ENCODE measurements at regions not wholly inside any gene's neighbourhood (a gene's known extent, or its start where the extent isn't known, plus 50 kb on each side); places are given as distances from the start of the nearest gene placed in this dataset.

DNA sequence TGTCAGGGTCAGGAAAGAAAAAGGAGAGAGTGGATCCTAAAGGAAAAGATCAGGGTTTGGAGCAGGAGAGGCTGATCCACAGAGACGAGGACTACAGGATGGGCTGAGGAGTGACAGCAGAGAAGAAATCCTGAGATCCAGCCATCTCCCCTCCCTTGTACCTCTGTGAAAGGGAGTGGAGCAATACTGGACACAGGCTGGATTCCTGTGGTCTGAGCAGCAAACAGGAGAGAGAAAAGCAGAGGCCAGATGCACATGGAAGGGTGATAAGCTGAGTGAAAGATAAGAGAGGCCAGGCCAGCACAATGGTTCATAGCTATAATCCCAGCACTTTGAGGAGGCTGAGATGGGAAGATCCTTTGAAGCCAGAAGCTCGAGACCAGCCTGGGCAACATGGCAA is 472.1 kb upstream of the TSHZ3 start:
- FAIRE-seq: no peak
- H3K27ac ChIP-seq (ENCODE audit: control insufficient read depth, insufficient read depth, low read length): no peak overlapping the region
- no peak for TF ChIP-seq EZH2 (IDR thresholded peaks at IDR 0.05; ENCODE audit: low read length)
- TF ChIP-seq, protein P1, sequence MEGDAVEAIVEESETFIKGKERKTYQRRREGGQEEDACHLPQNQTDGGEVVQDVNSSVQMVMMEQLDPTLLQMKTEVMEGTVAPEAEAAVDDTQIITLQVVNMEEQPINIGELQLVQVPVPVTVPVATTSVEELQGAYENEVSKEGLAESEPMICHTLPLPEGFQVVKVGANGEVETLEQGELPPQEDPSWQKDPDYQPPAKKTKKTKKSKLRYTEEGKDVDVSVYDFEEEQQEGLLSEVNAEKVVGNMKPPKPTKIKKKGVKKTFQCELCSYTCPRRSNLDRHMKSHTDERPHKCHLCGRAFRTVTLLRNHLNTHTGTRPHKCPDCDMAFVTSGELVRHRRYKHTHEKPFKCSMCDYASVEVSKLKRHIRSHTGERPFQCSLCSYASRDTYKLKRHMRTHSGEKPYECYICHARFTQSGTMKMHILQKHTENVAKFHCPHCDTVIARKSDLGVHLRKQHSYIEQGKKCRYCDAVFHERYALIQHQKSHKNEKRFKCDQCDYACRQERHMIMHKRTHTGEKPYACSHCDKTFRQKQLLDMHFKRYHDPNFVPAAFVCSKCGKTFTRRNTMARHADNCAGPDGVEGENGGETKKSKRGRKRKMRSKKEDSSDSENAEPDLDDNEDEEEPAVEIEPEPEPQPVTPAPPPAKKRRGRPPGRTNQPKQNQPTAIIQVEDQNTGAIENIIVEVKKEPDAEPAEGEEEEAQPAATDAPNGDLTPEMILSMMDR (optimal IDR thresholded peaks at IDR 0.05 in 1 of 3, IDR thresholded peaks at IDR 0.05 in 1 of 3, conservative IDR thresholded peaks at IDR 0.05 in 1 of 3; ENCODE audit: extremely low read depth in 1 of 3, insufficient read depth in 2 of 3, low read length in 3 of 3): no peak

DNA sequence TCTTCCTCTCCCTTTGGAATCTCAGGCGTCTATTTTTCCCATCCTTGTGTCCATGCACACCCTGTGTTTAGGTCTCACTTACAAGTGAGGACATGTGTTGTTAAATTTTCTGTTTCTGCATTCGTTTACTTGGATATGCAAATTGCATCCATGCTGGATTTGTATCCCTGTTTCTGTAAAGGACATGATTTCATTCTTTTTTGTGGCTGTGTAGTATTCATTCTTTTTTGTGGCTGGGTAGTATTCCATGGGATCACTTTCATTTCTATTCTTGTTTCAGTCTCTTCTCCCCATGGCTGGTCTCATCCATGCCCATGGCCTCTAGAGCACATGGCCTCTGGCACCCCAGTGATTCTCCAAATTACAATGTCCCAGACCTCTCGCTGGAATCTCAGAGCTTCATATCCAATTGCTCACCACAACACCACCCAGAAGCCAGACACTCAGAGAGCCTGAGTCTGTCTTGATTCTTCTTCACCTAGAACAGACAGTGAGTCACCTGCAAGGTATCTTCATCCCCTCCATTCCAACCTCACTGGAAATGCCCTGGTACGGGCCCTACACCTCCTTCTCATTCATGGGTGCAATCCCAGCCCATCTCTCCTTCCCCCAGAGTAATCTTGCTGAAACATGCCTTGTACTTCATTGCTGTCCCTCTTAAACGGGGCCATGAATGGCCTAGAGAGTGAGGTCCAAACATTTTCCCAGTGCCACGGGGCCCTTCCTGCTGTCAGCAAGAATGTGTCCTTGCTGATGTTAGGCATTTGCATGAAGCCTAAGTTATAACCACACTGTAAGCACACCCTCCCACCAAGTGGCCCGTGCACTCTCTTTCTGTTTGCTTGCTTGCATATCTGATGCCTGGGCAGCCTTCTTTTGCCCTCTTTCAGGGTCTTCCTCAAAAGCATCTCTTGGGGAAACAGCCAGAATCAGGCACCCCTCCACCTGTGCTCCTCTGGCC is 476.2 kb upstream of the TSHZ3 start:
- no peak for DNase-seq (ENCODE audit: low read depth, low spot score)
- FAIRE-seq: no peak
- H3K9me1 ChIP-seq (ENCODE audit: control insufficient read depth, extremely low read depth, insufficient read depth, low read length): no peaks in the 10 kb centered on the region
- H3K4me1 ChIP-seq (ENCODE audit: control insufficient read depth, extremely low read depth, insufficient read depth, low read length): no peaks in the 10 kb centered on the region
- no peak overlapping the region for H3K4me2 ChIP-seq (ENCODE audit: control insufficient read depth, extremely low read depth, insufficient read depth, low read depth, low read length)
- H3K4me3 ChIP-seq (ENCODE audit: control insufficient read depth in 2 of 3, extremely low read depth in 1 of 3, insufficient read depth in 2 of 3, low read depth in 1 of 3, low read length in 3 of 3): no peak overlapping the region
- dilution Hi-C loops (cut with MboI; ENCODE audit: extremely low pct_ligation_motif_present, low sequenced_read_pairs): no loop called here
- no peak overlapping the region for H3K9ac ChIP-seq (ENCODE audit: control insufficient read depth, extremely low read depth, insufficient read depth, low read length)
- no peaks in the 10 kb centered on the region for H3K27me3 ChIP-seq (ENCODE audit: control insufficient read depth, extremely low read depth, insufficient read depth, low read length)
- no peaks in the 10 kb centered on the region for H3K36me3 ChIP-seq (ENCODE audit: control insufficient read depth in 2 of 2, extremely low read depth in 1 of 2, insufficient read depth in 2 of 2, low read length in 2 of 2)
- TF ChIP-seq, protein P1 (optimal IDR thresholded peaks at IDR 0.05 in 1 of 3, IDR thresholded peaks at IDR 0.05 in 1 of 3, conservative IDR thresholded peaks at IDR 0.05 in 1 of 3; ENCODE audit: extremely low read depth in 1 of 3, insufficient read depth in 2 of 3, low read length in 3 of 3): no peak
- TF ChIP-seq EZH2 (IDR thresholded peaks at IDR 0.05; ENCODE audit: low read length): no peak
- H3K9me3 ChIP-seq (ENCODE audit: control insufficient read depth, low read depth, low read length): peaks cover 13% of the 10 kb centered on the region
- no peaks in the 10 kb centered on the region for H3K79me2 ChIP-seq (ENCODE audit: control insufficient read depth, insufficient read depth, low read length)
- no peak overlapping the region for H2AFZ ChIP-seq (ENCODE audit: control insufficient read depth, low read length)
- H4K20me1 ChIP-seq (ENCODE audit: control insufficient read depth, extremely low read depth, insufficient read depth, low read length): no peaks in the 10 kb centered on the region
- no peak overlapping the region for H3K27ac ChIP-seq (ENCODE audit: control insufficient read depth, insufficient read depth, low read length)

More for the DNA sequence above, 472.1 kb upstream of the TSHZ3 start:
- Histone ChIP-seq H3K79me2 (ENCODE audit: control insufficient read depth, insufficient read depth, low read length) (no peaks in the 10 kb centered on the region), H3K9me1 (ENCODE audit: control insufficient read depth, extremely low read depth, insufficient read depth, low read length) (no peaks in the 10 kb centered on the region), H3K36me3 (ENCODE audit: control insufficient read depth in 2 of 2, extremely low read depth in 1 of 2, insufficient read depth in 2 of 2, low read length in 2 of 2) (no peaks in the 10 kb centered on the region), H4K20me1 (ENCODE audit: control insufficient read depth, extremely low read depth, insufficient read depth, low read length) (no peaks in the 10 kb centered on the region), H3K4me2 (ENCODE audit: control insufficient read depth, extremely low read depth, insufficient read depth, low read depth, low read length) (no peak overlapping the region), H2AFZ (ENCODE audit: control insufficient read depth, low read length) (no peak overlapping the region), H3K4me1 (ENCODE audit: control insufficient read depth, extremely low read depth, insufficient read depth, low read length) (no peaks in the 10 kb centered on the region), H3K27me3 (ENCODE audit: control insufficient read depth, extremely low read depth, insufficient read depth, low read length) (no peaks in the 10 kb centered on the region), H3K9me3 (ENCODE audit: control insufficient read depth, low read depth, low read length) (peaks cover 6% of the 10 kb centered on the region), H3K4me3 (ENCODE audit: control insufficient read depth in 2 of 3, extremely low read depth in 1 of 3, insufficient read depth in 2 of 3, low read depth in 1 of 3, low read length in 3 of 3) (no peak overlapping the region), H3K9ac (ENCODE audit: control insufficient read depth, extremely low read depth, insufficient read depth, low read length) (no peak overlapping the region)
- dilution Hi-C loops (cut with MboI; ENCODE audit: extremely low pct_ligation_motif_present, low sequenced_read_pairs): no loop called here
- no peak for DNase-seq (ENCODE audit: low read depth, low spot score)

All from keratinocyte (primary cell).